SU-DHL-6 (cell line): ENCODE measurements at regions not wholly inside any gene's neighbourhood (a gene's known extent, or its start where the extent isn't known, plus 50 kb on each side); places are given as distances from the start of the nearest gene placed in this dataset.

ENCODE experiments used
- EZH2phosphoT487 ChIP-seq: fragments of 200-600 bp; sonication (generic), shearing (Covaris generic); conservative IDR thresholded peaks from 2 replicates; pipeline ENCODE4 v1.6.1; 2018; ENCODE audit warnings: mild to moderate bottlenecking, antibody characterized with exemption, low read length, moderate library complexity, mixed read lengths
- TF ChIP-seq, protein P1 (sequence below): fragments of 200-600 bp; sonication (generic); IDR thresholded peaks from one replicate; pipeline ENCODE4 v1.5.1; 2017; ENCODE audit warnings: antibody characterized with exemption, mild to moderate bottlenecking, low read length, moderate library complexity; ENCODE audit not compliant: insufficient read depth, poor library complexity, severe bottlenecking

- TF ChIP-seq, protein P1, sequence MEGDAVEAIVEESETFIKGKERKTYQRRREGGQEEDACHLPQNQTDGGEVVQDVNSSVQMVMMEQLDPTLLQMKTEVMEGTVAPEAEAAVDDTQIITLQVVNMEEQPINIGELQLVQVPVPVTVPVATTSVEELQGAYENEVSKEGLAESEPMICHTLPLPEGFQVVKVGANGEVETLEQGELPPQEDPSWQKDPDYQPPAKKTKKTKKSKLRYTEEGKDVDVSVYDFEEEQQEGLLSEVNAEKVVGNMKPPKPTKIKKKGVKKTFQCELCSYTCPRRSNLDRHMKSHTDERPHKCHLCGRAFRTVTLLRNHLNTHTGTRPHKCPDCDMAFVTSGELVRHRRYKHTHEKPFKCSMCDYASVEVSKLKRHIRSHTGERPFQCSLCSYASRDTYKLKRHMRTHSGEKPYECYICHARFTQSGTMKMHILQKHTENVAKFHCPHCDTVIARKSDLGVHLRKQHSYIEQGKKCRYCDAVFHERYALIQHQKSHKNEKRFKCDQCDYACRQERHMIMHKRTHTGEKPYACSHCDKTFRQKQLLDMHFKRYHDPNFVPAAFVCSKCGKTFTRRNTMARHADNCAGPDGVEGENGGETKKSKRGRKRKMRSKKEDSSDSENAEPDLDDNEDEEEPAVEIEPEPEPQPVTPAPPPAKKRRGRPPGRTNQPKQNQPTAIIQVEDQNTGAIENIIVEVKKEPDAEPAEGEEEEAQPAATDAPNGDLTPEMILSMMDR = no peak
- TF ChIP-seq EZH2phosphoT487 = no peak
These were observed 151.7 kb upstream of the TBL1XR1 start for GRCh38 chr3:177348974-177349373.
